Thyroid gland (tissue), 4 donors: ENCODE measurements at regions not wholly inside any gene's neighbourhood (a gene's known extent, or its start where the extent isn't known, plus 50 kb on each side); places are given as distances from the start of the nearest gene placed in this dataset.

Experiments
- DNase-seq, 2 donors: peaks; one replicate each; pipeline ENCODE4 v3.0.0-alpha.2; 2019
- H3K27ac ChIP-seq, 3 donors: fragments of 200-600 bp; sonication (generic); 1 replicate in 2 of 3; 2 replicates in 1 of 3; pipeline ENCODE4 v1.5.1; 2016 to 2019; ENCODE audit warnings: mild to moderate bottlenecking in 1 of 3, moderate library complexity in 1 of 3
- H3K27me3 ChIP-seq: fragments of 200-600 bp; sonication (generic); one replicate; pipeline ENCODE4 v1.5.1; 2019
- H3K36me3 ChIP-seq, 2 donors: fragments of 200-600 bp; sonication (generic); one replicate each; pipeline ENCODE4 v1.5.1; 2016 to 2019
- H3K4me1 ChIP-seq, 2 donors: fragments of 200-600 bp; sonication (generic); one replicate each; pipeline ENCODE4 v1.5.1; 2017 to 2019
- H3K4me3 ChIP-seq, 3 donors: fragments of 200-600 bp; sonication (generic); replicated peaks in 1 of 3; 1 replicate in 2 of 3; 2 replicates in 1 of 3; pipeline ENCODE4 v1.5.1; 2016; ENCODE audit warnings: mild to moderate bottlenecking in 1 of 3
- H3K9me3 ChIP-seq: fragments of 200-600 bp; sonication (generic); one replicate; pipeline ENCODE4 v1.5.1; 2017
- CTCF ChIP-seq, 6 experiments: fragments of 200-600 bp in 3 of 6; fragments of 450-650 bp in 3 of 6; sonication (generic) in 3 of 6; IDR thresholded peaks; one replicate each; pipeline ENCODE4 v1.5.1; 2016 to 2019; ENCODE audit warnings: antibody characterized with exemption in 6 of 6, mild to moderate bottlenecking in 2 of 6, inconsistent platforms in 1 of 6, moderate library complexity in 1 of 6
- POLR2A ChIP-seq, 2 donors: fragments of 450-650 bp; IDR thresholded peaks; one replicate each; pipeline ENCODE4 v1.6.1; 2017; ENCODE audit warnings: antibody characterized with exemption in 2 of 2, mild to moderate bottlenecking in 2 of 2, moderate library complexity in 1 of 2
- WGBS, 2 donors: methylation state at CpG; one replicate each; pipeline ENCODE4 v1.1.5; 2017; 5-methylcytosine and 5-hydroxymethylcytosine counted together
- intact Hi-C: fragments of 100-400 bp; cut with DNase I; formaldehyde crosslinking; loops from one replicate; pipeline ENCODE4 v1.15.1; 2023

GRCh38 chr20:6411651-6412050 lies 288.8 kb upstream of the FERMT1 start:
- Histone ChIP-seq H3K4me3 (no peak overlapping the region), H3K9me3 (no peaks in the 10 kb centered on the region), H3K27ac (no peak overlapping the region), H3K4me1 (no peaks in the 10 kb centered on the region), H3K36me3 (no peaks in the 10 kb centered on the region), H3K27me3 (no peaks in the 10 kb centered on the region)
- 67 to 82% methylated on average over 2 of the region's 2 CpGs for WGBS, 2 donors
- DNase-seq: no peak
- intact Hi-C loops: no loop called here
- TF ChIP-seq POLR2A (IDR thresholded peaks at IDR 0.05) (no peak), CTCF (IDR thresholded peaks at IDR 0.05) (no peak)

DNA sequence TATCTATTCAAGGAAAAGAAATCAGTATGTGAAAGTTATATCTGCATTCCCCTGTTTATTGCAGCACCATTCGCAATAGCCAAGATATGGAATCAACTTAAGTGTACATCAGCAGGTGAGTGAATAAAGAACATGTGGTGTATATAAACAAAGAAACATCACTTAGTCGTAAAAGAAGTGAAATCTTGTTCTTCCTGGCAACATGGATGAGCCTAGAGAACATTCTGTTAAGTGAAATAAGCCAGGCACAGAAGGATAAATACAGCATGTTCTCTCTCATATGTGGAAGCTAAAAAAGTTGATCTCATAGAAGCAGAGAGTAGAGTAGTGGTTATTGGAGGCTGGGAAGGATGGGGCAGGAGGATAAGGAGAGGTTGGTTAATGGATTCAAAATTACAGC lies 287.9 kb upstream of the FERMT1 start:
- no peaks in the 10 kb centered on the region for H3K9me3 ChIP-seq
- WGBS, 2 donors: 76 to 79% methylated on average over 2 of the region's 2 CpGs
- no peaks in the 10 kb centered on the region for H3K27me3 ChIP-seq
- H3K4me1 ChIP-seq: no peaks in the 10 kb centered on the region
- H3K36me3 ChIP-seq: no peaks in the 10 kb centered on the region
- no peak for DNase-seq
- H3K4me3 ChIP-seq: no peak overlapping the region
- no peak overlapping the region for H3K27ac ChIP-seq
- TF ChIP-seq CTCF (IDR thresholded peaks at IDR 0.05) (no peak), POLR2A (IDR thresholded peaks at IDR 0.05) (no peak)
- intact Hi-C loops: no loop called here

GRCh38 chr20:6407163-6407562 lies 284.3 kb upstream of the FERMT1 start:
- no peaks in the 10 kb centered on the region for H3K36me3 ChIP-seq
- 88 to 90% methylated on average over 5 of the region's 5 CpGs for WGBS, 2 donors
- no peaks in the 10 kb centered on the region for H3K9me3 ChIP-seq
- no peaks in the 10 kb centered on the region for H3K27me3 ChIP-seq
- TF ChIP-seq CTCF (IDR thresholded peaks at IDR 0.05) (no peak), POLR2A (IDR thresholded peaks at IDR 0.05) (no peak)
- intact Hi-C loops: no loop called here
- no peak overlapping the region for H3K27ac ChIP-seq
- H3K4me3 ChIP-seq: no peak overlapping the region
- no peaks in the 10 kb centered on the region for H3K4me1 ChIP-seq
- no peak for DNase-seq

GRCh38 chr20:6401893-6402557 lies 279.2 kb upstream of the FERMT1 start:
- Histone ChIP-seq H3K9me3 (no peaks in the 10 kb centered on the region), H3K36me3 (no peaks in the 10 kb centered on the region), H3K27me3 (no peaks in the 10 kb centered on the region), H3K4me1 (no peaks in the 10 kb centered on the region), H3K27ac (no peak overlapping the region), H3K4me3 (no peak overlapping the region)
- intact Hi-C loops: no loop called here
- DNase-seq: no peak
- TF ChIP-seq POLR2A (IDR thresholded peaks at IDR 0.05): no peak
- TF ChIP-seq CTCF (IDR thresholded peaks at IDR 0.05): no peak
- 32 to 34% methylated on average over 3 of the region's 3 CpGs for WGBS, 2 donors

DNA sequence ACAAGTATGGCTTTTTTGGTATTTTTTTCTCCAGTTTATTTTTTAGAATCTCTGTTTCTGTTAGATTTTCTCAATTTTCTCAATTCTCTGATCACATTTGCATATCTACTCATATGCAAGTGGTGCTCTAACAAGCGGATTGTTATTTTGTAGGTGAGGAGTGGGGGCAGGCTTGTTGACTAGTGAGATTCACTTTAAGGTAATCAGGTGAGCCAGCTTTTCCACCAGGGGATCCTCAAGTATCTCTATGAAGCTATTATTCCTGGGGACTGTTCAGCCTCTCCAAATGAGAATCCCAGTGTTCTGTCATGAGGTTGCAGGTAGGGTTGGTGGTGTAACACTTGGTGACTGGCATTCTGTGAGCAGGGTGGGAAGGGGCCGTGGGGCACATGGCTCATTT lies 274.3 kb upstream of the FERMT1 start:
- Histone ChIP-seq H3K9me3 (no peaks in the 10 kb centered on the region), H3K4me3 (no peak overlapping the region), H3K27ac (no peak overlapping the region), H3K4me1 (no peaks in the 10 kb centered on the region), H3K36me3 (no peaks in the 10 kb centered on the region), H3K27me3 (no peaks in the 10 kb centered on the region)
- TF ChIP-seq CTCF (IDR thresholded peaks at IDR 0.05) (no peak), POLR2A (IDR thresholded peaks at IDR 0.05) (no peak)
- no peak for DNase-seq
- intact Hi-C loops: no loop called here
- 79 to 95% methylated on average over 2 of the region's 2 CpGs for WGBS, 2 donors
